ENCODE measurements at regions not wholly inside any gene's neighbourhood (a gene's known extent, or its start where the extent isn't known, plus 50 kb on each side); places are given as distances from the start of the nearest gene placed in this dataset.

DNA sequence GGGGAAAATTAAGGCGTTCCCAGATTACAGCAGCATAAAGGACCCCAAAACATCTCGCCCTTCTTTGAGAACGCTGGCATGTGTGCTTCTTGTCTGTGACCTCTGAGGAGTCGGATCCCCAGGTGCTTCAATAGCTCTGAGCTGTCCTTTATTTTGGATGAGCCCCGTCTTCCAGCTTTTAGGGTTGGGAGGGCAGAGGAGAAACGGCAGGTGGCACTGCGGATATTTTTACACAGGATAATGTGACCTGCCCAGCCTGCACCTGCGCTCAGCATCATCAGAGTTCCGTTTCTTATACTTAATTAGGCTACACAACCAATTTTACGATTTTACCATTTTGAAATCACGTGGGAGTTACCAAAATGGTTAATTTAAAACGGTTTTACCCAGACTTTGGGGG, 147.7 kb upstream of the RPS6KA2 start:
- ATAC-seq (ENCODE audit: low read depth in 2 of 2) (no peak), DNase-seq (no peak)
- Mint-ChIP-seq H3K27ac (no peak overlapping the region), H3K4me3 (no peak overlapping the region), H3K36me3 (no peaks in the 10 kb centered on the region), H3K27me3 (peaks cover 0 to 37% (median 32%) of the 10 kb centered on the region in 3 donors), H3K9me3 (no peaks in the 10 kb centered on the region), H3K4me1 (peaks cover 0 to 5% (median 4%) of the 10 kb centered on the region in 3 donors)

DNA sequence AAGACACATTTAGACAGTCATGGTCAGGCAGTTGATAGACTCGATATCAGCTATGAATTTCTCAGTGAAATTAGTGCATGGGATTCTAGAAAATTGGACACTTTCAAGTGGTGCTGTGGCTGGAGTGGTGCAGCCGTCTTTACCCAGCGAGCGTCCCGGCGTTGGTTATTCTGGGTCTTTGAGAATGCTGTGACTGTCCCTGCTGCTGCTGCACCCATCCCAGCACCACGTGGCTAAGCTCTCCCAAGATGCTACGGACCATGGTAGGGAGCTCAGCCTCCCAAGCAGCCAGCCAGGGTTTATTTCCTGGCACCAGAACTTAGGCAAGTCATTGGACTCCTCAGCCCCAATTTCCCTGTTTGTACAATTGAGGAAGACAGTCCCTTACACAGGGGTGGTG, 147.2 kb upstream of the RPS6KA2 start:
- no peaks in the 10 kb centered on the region for H3K9me3 Mint-ChIP-seq
- peaks cover 0 to 37% (median 32%) of the 10 kb centered on the region in 3 donors for H3K27me3 Mint-ChIP-seq
- ATAC-seq (ENCODE audit: low read depth in 2 of 2) (no peak), DNase-seq (no peak)
- peaks cover 0 to 5% (median 4%) of the 10 kb centered on the region in 3 donors for H3K4me1 Mint-ChIP-seq
- H3K27ac Mint-ChIP-seq = no peak overlapping the region
- H3K36me3 Mint-ChIP-seq = no peaks in the 10 kb centered on the region
- H3K4me3 Mint-ChIP-seq = peak overlapping the region in 1 of 8 donors; percentile 29

DNA sequence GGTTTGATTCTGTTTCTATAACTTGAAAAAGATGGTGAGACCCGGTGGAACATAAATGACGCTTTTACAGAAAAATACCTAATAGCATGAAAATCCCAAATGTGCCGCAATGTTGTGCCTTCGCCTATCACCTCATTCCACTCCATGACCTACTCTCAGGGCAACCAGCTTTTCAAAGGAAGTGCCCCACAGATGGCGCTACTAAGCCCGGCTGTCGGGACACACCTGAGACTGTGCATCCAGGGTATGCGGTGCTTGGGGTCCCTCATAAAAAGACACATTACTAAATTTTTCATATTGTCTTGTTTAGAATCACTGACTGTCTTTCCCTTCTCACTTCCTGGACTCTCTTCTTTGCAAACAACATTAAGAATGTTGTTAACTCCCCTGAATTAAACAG, 145.5 kb upstream of the RPS6KA2 start:
- Mint-ChIP-seq H3K4me1 (peaks cover 0 to 5% (median 4%) of the 10 kb centered on the region in 3 donors), H3K27ac (peak overlapping the region in 1 of 6 donors; percentile 41), H3K9me3 (no peaks in the 10 kb centered on the region), H3K36me3 (no peaks in the 10 kb centered on the region), H3K4me3 (no peak overlapping the region), H3K27me3 (peaks cover 3 to 37% (median 32%) of the 10 kb centered on the region in 3 donors)
- DNase-seq (no peak), ATAC-seq (ENCODE audit: low read depth in 2 of 2) (no peak)

DNA sequence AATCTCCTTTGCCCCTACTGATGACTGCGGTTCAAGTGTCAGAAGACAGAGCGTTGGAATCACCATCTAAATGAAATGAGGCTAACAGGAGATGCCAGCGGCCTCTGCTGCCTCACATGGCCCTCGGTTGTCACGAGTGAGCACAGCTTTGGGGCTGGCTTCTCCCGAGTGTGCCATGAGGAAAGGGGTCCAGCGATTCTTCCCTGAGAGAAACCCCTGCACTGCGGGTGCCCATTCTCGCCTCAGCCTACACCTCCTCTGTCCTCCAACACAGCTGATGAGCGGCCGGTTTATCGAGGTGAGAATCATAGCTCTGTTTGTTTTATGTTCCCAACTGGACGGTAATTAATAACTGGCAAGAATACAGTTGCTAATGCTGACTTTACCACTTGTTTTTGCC, 144.7 kb upstream of the RPS6KA2 start:
- peaks cover 0 to 5% (median 4%) of the 10 kb centered on the region in 3 donors for H3K4me1 Mint-ChIP-seq
- H3K27me3 Mint-ChIP-seq = peaks cover 3 to 34% (median 32%) of the 10 kb centered on the region in 3 donors
- no peak for ATAC-seq (ENCODE audit: low read depth in 2 of 2)
- no peaks in the 10 kb centered on the region for H3K36me3 Mint-ChIP-seq
- H3K4me3 Mint-ChIP-seq = no peak overlapping the region
- no peak for DNase-seq
- H3K9me3 Mint-ChIP-seq = no peaks in the 10 kb centered on the region
- no peak overlapping the region for H3K27ac Mint-ChIP-seq

DNA sequence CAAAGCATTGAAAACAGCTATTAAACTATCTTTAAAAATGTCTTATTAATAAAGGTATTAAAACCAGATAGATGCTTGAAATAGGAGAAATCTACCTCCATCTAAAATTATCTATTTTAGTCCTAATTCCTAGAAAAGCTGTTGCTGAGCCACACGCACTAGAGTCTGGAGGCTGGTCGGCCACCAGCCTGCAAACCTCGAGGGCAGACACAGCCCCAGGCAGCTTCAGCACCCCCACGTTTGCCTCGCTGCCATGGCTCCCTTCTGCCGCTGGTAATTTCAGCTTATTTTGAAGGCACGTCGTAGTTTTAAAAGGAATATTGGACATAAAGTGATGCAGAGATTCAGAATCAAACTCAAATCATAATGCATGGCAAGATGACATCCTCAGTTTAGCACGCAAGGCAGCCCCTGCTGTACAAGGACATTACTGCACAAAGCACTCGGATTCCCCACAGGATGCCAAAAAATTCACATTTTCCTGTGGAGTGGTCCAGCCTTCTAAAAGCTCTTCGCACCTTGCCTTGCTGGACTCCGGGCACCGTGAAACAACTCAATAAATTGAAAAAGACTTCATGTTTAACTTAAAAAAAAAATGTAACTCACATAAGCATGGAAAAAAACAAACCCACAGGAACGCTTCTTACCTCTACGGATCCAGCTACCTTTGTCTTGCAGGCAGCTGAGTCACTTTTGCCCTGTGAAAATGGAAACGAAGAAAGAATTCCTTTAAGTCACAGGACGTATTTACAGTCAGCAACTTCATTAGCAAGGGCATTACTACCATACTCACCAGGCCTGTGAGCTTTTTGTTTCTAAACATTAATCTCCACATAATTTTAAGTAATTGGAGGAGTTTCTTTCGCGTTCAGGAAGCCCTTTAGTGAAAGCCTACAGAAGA, 143.4 kb upstream of the RPS6KA2 start:
- Mint-ChIP-seq H3K36me3 (no peaks in the 10 kb centered on the region), H3K9me3 (no peaks in the 10 kb centered on the region), H3K27me3 (peaks cover 3 to 30% (median 27%) of the 10 kb centered on the region in 3 donors), H3K27ac (peak overlapping the region in 1 of 6 donors; percentile 33), H3K4me1 (peaks cover 0 to 3% (median 3%) of the 10 kb centered on the region in 3 donors), H3K4me3 (no peak overlapping the region)
- no peak for DNase-seq
- no peak for ATAC-seq (ENCODE audit: low read depth in 2 of 2)

DNA sequence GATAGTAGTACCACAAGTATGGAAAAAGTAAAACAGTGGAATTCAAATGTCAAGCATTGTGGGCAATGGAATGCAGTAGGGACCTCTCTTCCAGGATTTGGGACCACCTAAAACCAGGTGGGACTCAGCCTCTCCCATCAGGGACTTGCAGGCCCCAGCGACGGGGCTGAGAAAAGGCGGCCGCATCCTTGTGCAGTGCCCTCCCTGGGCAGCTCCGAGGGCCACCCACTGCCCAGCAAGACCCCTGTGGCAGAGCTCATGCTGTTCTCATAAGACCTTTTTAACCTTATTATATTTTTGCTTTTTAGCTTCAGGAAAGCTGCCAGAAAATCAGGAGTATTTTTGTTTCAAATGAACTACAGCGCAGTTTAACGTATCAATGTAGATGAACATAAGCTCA, 142.6 kb upstream of the RPS6KA2 start:
- DNase-seq (no peak), ATAC-seq (ENCODE audit: low read depth in 2 of 2) (no peak)
- no peak overlapping the region for H3K4me3 Mint-ChIP-seq
- H3K4me1 Mint-ChIP-seq = no peaks in the 10 kb centered on the region
- H3K9me3 Mint-ChIP-seq = no peaks in the 10 kb centered on the region
- no peaks in the 10 kb centered on the region for H3K36me3 Mint-ChIP-seq
- H3K27ac Mint-ChIP-seq = no peak overlapping the region
- H3K27me3 Mint-ChIP-seq = peaks cover 3 to 30% (median 25%) of the 10 kb centered on the region in 3 donors

DNA sequence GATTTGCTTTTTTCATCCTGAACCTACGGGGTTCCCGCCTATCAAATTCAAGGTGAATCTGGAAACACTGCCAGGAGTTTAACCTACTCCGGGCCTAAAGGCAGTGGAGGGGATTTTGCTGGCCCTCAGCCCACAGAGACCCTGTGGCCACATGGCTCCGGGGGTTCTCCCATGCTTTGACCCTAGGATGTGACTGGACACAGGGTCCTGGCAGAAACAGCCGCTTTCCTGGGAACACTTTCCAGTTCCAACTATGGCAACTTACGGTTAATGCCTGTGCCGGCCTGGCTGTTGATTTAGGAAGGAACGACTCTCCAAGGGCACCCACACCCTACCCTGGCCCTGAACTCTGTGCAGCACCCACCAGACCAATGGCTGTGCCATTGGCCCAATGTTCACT, 141.7 kb upstream of the RPS6KA2 start:
- no peaks in the 10 kb centered on the region for H3K4me1 Mint-ChIP-seq
- no peak overlapping the region for H3K27ac Mint-ChIP-seq
- peaks cover 3 to 30% (median 25%) of the 10 kb centered on the region in 3 donors for H3K27me3 Mint-ChIP-seq
- peaks cover 2 to 6% of the 10 kb centered on the region in 2 donors for H3K36me3 Mint-ChIP-seq
- H3K4me3 Mint-ChIP-seq = no peak overlapping the region
- H3K9me3 Mint-ChIP-seq = no peaks in the 10 kb centered on the region
- no peak for ATAC-seq (ENCODE audit: low read depth in 2 of 2)
- DNase-seq = no peak

DNA sequence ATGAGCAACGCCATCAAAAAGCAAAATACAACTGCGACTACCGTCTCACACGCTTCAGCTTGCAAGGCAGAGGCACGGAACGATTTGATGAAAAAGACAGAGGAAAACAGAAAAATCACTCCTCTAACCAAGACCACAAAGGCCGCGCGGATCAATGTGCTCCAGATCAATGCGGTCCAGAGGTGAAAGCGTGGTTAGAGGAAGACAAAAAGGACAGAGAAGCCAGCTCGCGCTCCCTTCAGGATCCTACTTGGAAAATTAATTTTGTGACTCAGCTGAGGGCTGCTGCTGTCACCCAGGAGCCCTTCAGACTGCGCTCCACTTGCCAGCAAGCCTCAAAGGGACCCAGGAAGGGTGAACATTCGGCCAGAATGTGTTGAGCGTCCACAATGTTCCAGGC, 140.2 kb upstream of the RPS6KA2 start:
- peaks cover 4 to 24% (median 15%) of the 10 kb centered on the region in 3 donors for H3K27me3 Mint-ChIP-seq
- no peak overlapping the region for H3K4me3 Mint-ChIP-seq
- DNase-seq (no peak), ATAC-seq (ENCODE audit: low read depth in 2 of 2) (no peak)
- H3K36me3 Mint-ChIP-seq = peaks cover 9% of the 10 kb centered on the region in 2 donors
- no peaks in the 10 kb centered on the region for H3K4me1 Mint-ChIP-seq
- H3K9me3 Mint-ChIP-seq = no peaks in the 10 kb centered on the region
- peak overlapping the region in 1 of 6 donors; percentile 39 for H3K27ac Mint-ChIP-seq

DNA sequence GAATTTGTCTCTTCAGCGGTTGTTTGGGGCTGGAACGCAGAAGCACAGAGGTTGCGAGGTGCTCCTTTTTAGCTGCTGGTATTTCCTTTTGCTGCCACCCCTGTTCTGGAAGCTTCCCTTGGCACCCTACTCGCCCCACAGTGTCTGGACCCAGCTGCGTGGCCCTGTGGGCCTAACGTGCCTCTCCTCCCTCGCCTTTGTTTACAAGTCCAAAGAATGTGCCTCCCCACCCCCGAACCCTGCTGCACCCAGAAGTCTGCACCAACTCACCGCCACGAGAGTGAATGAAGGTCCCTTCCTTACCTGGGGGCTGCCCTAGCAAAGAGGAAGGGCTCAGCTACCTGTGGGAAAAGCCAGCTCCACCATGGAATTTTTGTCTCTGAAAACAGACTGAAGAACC, 139.7 kb upstream of the RPS6KA2 start:
- Mint-ChIP-seq H3K27me3 (peaks cover 8 to 24% (median 15%) of the 10 kb centered on the region in 3 donors), H3K27ac (no peak overlapping the region), H3K4me3 (no peak overlapping the region), H3K4me1 (no peaks in the 10 kb centered on the region), H3K36me3 (peaks cover 9% of the 10 kb centered on the region in 2 donors), H3K9me3 (no peaks in the 10 kb centered on the region)
- ATAC-seq (ENCODE audit: low read depth in 2 of 2) (no peak), DNase-seq (no peak)

DNA sequence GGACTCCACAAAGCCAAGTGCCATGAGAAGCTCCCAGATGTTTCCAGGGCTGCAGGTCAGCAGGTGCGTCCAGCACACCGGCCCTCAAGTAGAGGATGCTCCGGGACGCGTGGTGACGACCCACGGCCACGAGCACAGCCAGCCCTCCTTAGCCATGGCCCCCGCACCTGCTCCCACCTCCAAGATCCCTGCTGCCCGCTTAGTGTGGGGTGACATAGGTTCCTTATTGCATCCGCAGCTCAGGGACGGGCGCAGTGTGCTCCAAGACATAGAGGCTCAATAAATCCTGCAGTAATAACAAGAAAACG, 138.1 kb upstream of the RPS6KA2 start:
- DNase-seq = no peak
- peaks cover 11 to 20% (median 19%) of the 10 kb centered on the region in 3 donors for H3K27me3 Mint-ChIP-seq
- H3K36me3 Mint-ChIP-seq = peaks cover 9% of the 10 kb centered on the region in 2 donors
- no peak overlapping the region for H3K4me3 Mint-ChIP-seq
- no peaks in the 10 kb centered on the region for H3K9me3 Mint-ChIP-seq
- ATAC-seq (ENCODE audit: low read depth in 2 of 2) = no peak
- H3K27ac Mint-ChIP-seq = peak overlapping the region in 1 of 6 donors; percentile 7
- H3K4me1 Mint-ChIP-seq = no peaks in the 10 kb centered on the region

DNA sequence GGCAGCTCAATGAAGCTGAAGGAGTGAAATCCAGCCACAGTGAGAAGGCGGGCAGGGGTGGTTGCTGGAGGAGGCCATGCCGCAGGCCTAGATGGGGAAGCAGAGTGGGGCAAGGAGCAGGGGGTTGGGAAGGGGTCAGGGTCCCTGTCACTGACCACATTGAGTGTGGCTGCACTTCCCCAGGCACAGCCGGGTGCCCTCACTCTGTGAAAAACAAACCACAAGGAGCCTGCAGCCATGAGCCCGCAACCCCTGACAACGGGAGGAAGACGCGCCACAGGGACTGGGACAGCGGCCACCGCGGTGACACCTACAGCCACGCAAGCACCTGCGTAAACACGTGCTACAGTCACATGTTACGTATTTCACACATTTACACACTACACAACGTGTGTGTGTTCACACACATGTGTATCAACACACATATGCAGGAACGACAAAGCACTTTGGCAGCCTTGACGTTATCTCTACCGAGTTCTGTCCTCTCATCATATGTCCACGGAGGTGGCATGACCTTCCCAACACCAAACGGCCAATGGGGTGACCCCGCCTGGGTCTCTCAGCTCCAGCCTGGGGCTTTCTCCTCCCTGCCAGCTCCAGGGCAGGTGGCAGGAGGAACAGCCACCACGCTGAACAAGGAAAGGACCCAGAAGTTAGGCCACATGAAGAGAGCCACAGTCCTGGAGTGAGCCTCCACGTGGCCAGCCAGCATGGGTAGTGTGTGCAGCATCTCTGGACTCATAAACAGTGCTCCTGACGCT, 137.6 kb upstream of the RPS6KA2 start:
- Mint-ChIP-seq H3K4me3 (no peak overlapping the region), H3K36me3 (peaks cover 9% of the 10 kb centered on the region in 2 donors), H3K4me1 (no peaks in the 10 kb centered on the region), H3K9me3 (no peaks in the 10 kb centered on the region), H3K27me3 (peaks cover 9 to 24% (median 22%) of the 10 kb centered on the region in 3 donors), H3K27ac (no peak overlapping the region)
- ATAC-seq (ENCODE audit: low read depth in 2 of 2) (no peak), DNase-seq (no peak)

DNA sequence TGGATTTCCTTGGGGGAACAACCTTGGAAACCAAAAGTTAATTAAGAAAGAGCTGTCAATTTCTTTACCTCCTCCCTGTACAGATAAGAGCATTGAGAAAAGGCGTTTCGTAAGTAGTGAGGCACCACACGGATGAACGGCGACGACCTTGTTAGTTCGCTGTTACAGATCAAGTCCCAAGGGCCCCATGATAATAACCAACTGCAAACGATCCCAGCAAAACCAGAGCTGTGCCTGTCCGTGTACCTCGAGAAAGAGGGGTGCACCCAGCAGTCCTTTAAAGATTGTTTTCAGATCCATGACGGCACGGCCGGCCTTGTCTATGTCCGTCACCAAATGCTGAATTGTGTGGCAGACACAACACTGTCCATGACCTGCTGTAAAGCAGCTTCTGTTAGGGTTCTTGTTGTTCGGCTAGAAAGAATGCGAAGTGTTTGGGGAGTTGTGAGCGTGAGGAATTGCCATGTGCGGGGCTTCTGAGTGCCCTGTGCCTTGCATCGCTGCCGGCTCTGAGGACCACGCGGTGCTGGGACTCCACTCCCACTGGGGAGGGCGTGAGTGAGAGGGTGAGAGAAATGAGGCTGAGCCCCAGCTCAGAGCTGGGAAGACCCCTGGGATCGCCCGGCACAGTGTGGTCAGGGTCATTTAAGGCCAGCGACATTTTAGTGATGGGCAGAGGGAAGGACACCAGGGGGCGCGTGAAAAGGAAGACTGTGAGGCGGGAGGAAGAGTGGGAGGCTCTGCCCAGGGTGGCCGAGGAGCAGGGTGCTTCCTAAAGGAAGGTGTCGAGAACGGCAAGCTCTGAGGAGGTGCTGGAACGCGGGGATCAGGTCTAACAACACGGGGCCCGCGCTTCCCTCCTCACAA, 136.8 kb upstream of the RPS6KA2 start:
- H3K36me3 Mint-ChIP-seq = peaks cover 9% of the 10 kb centered on the region in 2 donors
- H3K4me3 Mint-ChIP-seq = no peak overlapping the region

DNA sequence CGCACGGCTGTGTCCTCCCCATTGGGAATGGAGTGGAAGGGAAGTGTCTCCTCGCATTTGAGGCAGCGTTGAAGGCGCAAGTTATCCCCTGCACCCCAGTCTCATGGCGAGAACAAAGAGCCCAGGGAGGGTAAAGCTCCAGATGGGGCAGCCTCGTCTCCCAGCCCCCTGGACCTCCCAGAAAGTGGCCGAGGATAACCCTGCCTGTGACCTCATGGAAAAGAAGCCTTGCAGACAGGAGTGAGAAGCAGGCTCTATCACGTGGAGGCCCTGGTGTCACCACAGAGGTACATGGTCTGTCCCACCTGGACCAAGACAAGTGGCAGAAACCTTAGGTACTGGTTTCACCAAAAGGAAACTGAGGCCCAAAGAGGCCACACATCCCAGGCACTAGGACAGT, 134.8 kb upstream of the RPS6KA2 start:
- no peak overlapping the region for H3K27ac Mint-ChIP-seq
- peaks cover 9% of the 10 kb centered on the region in 2 donors for H3K36me3 Mint-ChIP-seq
- peaks cover 27 to 52% (median 43%) of the 10 kb centered on the region in 3 donors for H3K27me3 Mint-ChIP-seq
- no peaks in the 10 kb centered on the region for H3K9me3 Mint-ChIP-seq
- no peak overlapping the region for H3K4me3 Mint-ChIP-seq
- DNase-seq (no peak), ATAC-seq (ENCODE audit: low read depth in 2 of 2) (no peak)
- peaks cover 7 to 9% (median 9%) of the 10 kb centered on the region in 3 donors for H3K4me1 Mint-ChIP-seq

More for the DNA sequence above, 136.8 kb upstream of the RPS6KA2 start:
- DNase-seq (no peak), ATAC-seq (ENCODE audit: low read depth in 2 of 2) (no peak)
- Mint-ChIP-seq H3K4me1 (no peaks in the 10 kb centered on the region), H3K9me3 (no peaks in the 10 kb centered on the region), H3K27ac (no peak overlapping the region), H3K27me3 (peaks cover 9 to 33% (median 29%) of the 10 kb centered on the region in 3 donors)
